ENCODE measurements at regions not wholly inside any gene's neighbourhood (a gene's known extent, or its start where the extent isn't known, plus 50 kb on each side); places are given as distances from the start of the nearest gene placed in this dataset.
A peak's percentile ranks its signal among the peaks of the same experiment; 100 is the strongest.

GRCh38 chr2:207418419-207418818 is 111.3 kb upstream of the CREB1 start:
- ChIA-PET POLR2A (no interaction called here), CTCF (no interaction called here)
- no peaks in the 10 kb centered on the region for H3K4me1 ChIP-seq (ENCODE audit: control extremely low read depth in 1 of 4, control insufficient read depth in 4 of 4, insufficient read depth in 4 of 4, low read length in 3 of 4)
- H3K4me3 ChIP-seq (ENCODE audit: control insufficient read depth in 1 of 7, extremely low read depth in 1 of 7, insufficient read depth in 4 of 7, low read depth in 2 of 7, low read length in 6 of 7): no peak overlapping the region
- no peak overlapping the region for H3K27ac ChIP-seq (ENCODE audit: insufficient read depth in 1 of 2, low read depth in 1 of 2, low read length in 2 of 2, poor library complexity in 1 of 2, severe bottlenecking in 2 of 2)
- H3K9me3 ChIP-seq (ENCODE audit: control extremely low read depth in 1 of 5, control insufficient read depth in 4 of 5, insufficient read depth in 2 of 5, low read depth in 1 of 5, low read length in 4 of 5): peaks cover 0 to 3% (median 0%) of the 10 kb centered on the region in 5 experiments
- no peaks in the 10 kb centered on the region for H3K36me3 ChIP-seq (ENCODE audit: control insufficient read depth in 4 of 4, insufficient read depth in 4 of 4, low read length in 3 of 4)
- WGBS (ENCODE audit: insufficient coverage): 80% methylated on average over 2 of the region's 4 CpGs
- H3K27me3 ChIP-seq (replicated peaks in 2 of 5; ENCODE audit: control insufficient read depth in 4 of 5, insufficient read depth in 5 of 5, low read length in 4 of 5): no peaks in the 10 kb centered on the region
- DNase-seq: no peak

- Histone ChIP-seq H3K27me3 (replicated peaks in 2 of 5; ENCODE audit: control insufficient read depth in 4 of 5, insufficient read depth in 5 of 5, low read length in 4 of 5) (no peaks in the 10 kb centered on the region), H3K4me3 (ENCODE audit: control insufficient read depth in 1 of 7, extremely low read depth in 1 of 7, insufficient read depth in 4 of 7, low read depth in 2 of 7, low read length in 6 of 7) (no peak overlapping the region), H3K36me3 (ENCODE audit: control insufficient read depth in 4 of 4, insufficient read depth in 4 of 4, low read length in 3 of 4) (no peaks in the 10 kb centered on the region), H3K4me1 (ENCODE audit: control extremely low read depth in 1 of 4, control insufficient read depth in 4 of 4, insufficient read depth in 4 of 4, low read length in 3 of 4) (peaks cover 0 to 4% (median 0%) of the 10 kb centered on the region in 4 experiments), H3K27ac (ENCODE audit: insufficient read depth in 1 of 2, low read depth in 1 of 2, low read length in 2 of 2, poor library complexity in 1 of 2, severe bottlenecking in 2 of 2) (no peak overlapping the region), H3K9me3 (ENCODE audit: control extremely low read depth in 1 of 5, control insufficient read depth in 4 of 5, insufficient read depth in 2 of 5, low read depth in 1 of 5, low read length in 4 of 5) (peaks cover 0 to 6% (median 3%) of the 10 kb centered on the region in 5 experiments)
- no peak for DNase-seq
- ChIA-PET CTCF (no interaction called here), POLR2A (no interaction called here)
- WGBS (ENCODE audit: insufficient coverage): no CpG with 5 or more reads among the region's 4 CpGs
Measured at GRCh38 chr2:207419331-207419730, 110.4 kb upstream of the CREB1 start.

- DNase-seq: no peak
- Histone ChIP-seq H3K36me3 (ENCODE audit: control insufficient read depth in 4 of 4, insufficient read depth in 4 of 4, low read length in 3 of 4) (no peaks in the 10 kb centered on the region), H3K9me3 (ENCODE audit: control extremely low read depth in 1 of 5, control insufficient read depth in 4 of 5, insufficient read depth in 2 of 5, low read depth in 1 of 5, low read length in 4 of 5) (peaks cover 0 to 6% (median 3%) of the 10 kb centered on the region in 5 experiments), H3K4me1 (ENCODE audit: control extremely low read depth in 1 of 4, control insufficient read depth in 4 of 4, insufficient read depth in 4 of 4, low read length in 3 of 4) (peaks cover 0 to 8% (median 0%) of the 10 kb centered on the region in 4 experiments), H3K27me3 (replicated peaks in 2 of 5; ENCODE audit: control insufficient read depth in 4 of 5, insufficient read depth in 5 of 5, low read length in 4 of 5) (no peaks in the 10 kb centered on the region), H3K27ac (ENCODE audit: insufficient read depth in 1 of 2, low read depth in 1 of 2, low read length in 2 of 2, poor library complexity in 1 of 2, severe bottlenecking in 2 of 2) (no peak overlapping the region), H3K4me3 (ENCODE audit: control insufficient read depth in 1 of 7, extremely low read depth in 1 of 7, insufficient read depth in 4 of 7, low read depth in 2 of 7, low read length in 6 of 7) (no peak overlapping the region)
- 98% methylated on average over 10 of the region's 12 CpGs for WGBS (ENCODE audit: insufficient coverage)
- ChIA-PET CTCF (no interaction called here), POLR2A (no interaction called here)
Measured at GRCh38 chr2:207421671-207422070, 108.1 kb upstream of the CREB1 start.

- no peak for DNase-seq
- Histone ChIP-seq H3K27me3 (replicated peaks in 2 of 5; ENCODE audit: control insufficient read depth in 4 of 5, insufficient read depth in 5 of 5, low read length in 4 of 5) (no peaks in the 10 kb centered on the region), H3K27ac (ENCODE audit: insufficient read depth in 1 of 2, low read depth in 1 of 2, low read length in 2 of 2, poor library complexity in 1 of 2, severe bottlenecking in 2 of 2) (no peak overlapping the region), H3K4me1 (ENCODE audit: control extremely low read depth in 1 of 4, control insufficient read depth in 4 of 4, insufficient read depth in 4 of 4, low read length in 3 of 4) (peaks cover 0 to 8% (median 0%) of the 10 kb centered on the region in 4 experiments), H3K4me3 (ENCODE audit: control insufficient read depth in 1 of 7, extremely low read depth in 1 of 7, insufficient read depth in 4 of 7, low read depth in 2 of 7, low read length in 6 of 7) (no peak overlapping the region), H3K36me3 (ENCODE audit: control insufficient read depth in 4 of 4, insufficient read depth in 4 of 4, low read length in 3 of 4) (no peaks in the 10 kb centered on the region), H3K9me3 (ENCODE audit: control extremely low read depth in 1 of 5, control insufficient read depth in 4 of 5, insufficient read depth in 2 of 5, low read depth in 1 of 5, low read length in 4 of 5) (peaks cover 0 to 6% (median 3%) of the 10 kb centered on the region in 5 experiments)
- ChIA-PET CTCF (no interaction called here), POLR2A (no interaction called here)
- no CpG with 5 or more reads among the region's 3 CpGs for WGBS (ENCODE audit: insufficient coverage)
Measured at GRCh38 chr2:207422380-207422779, 107.4 kb upstream of the CREB1 start.

GRCh38 chr2:207423886-207424285 is 105.9 kb upstream of the CREB1 start:
- Histone ChIP-seq H3K27me3 (replicated peaks in 2 of 5; ENCODE audit: control insufficient read depth in 4 of 5, insufficient read depth in 5 of 5, low read length in 4 of 5) (no peaks in the 10 kb centered on the region), H3K36me3 (ENCODE audit: control insufficient read depth in 4 of 4, insufficient read depth in 4 of 4, low read length in 3 of 4) (no peaks in the 10 kb centered on the region), H3K4me1 (ENCODE audit: control extremely low read depth in 1 of 4, control insufficient read depth in 4 of 4, insufficient read depth in 4 of 4, low read length in 3 of 4) (peaks cover 0 to 8% (median 0%) of the 10 kb centered on the region in 4 experiments), H3K4me3 (ENCODE audit: control insufficient read depth in 1 of 7, extremely low read depth in 1 of 7, insufficient read depth in 4 of 7, low read depth in 2 of 7, low read length in 6 of 7) (no peak overlapping the region), H3K9me3 (ENCODE audit: control extremely low read depth in 1 of 5, control insufficient read depth in 4 of 5, insufficient read depth in 2 of 5, low read depth in 1 of 5, low read length in 4 of 5) (peaks cover 0 to 6% (median 3%) of the 10 kb centered on the region in 5 experiments), H3K27ac (ENCODE audit: insufficient read depth in 1 of 2, low read depth in 1 of 2, low read length in 2 of 2, poor library complexity in 1 of 2, severe bottlenecking in 2 of 2) (no peak overlapping the region)
- peak; percentile 25 to 83 (median 77) for DNase-seq
- 100% methylated on average over 2 of the region's 3 CpGs for WGBS (ENCODE audit: insufficient coverage)
- ChIA-PET CTCF (interaction anchor here (1.4 to 1.7 kb wide), 2 partner anchors 41 to 281 kb away, joined by 3 to 4 read pairs; no protein-coding TSS in a partner anchor), POLR2A (no interaction called here)

- CTCF ChIA-PET: no interaction called here
- Histone ChIP-seq H3K36me3 (ENCODE audit: control insufficient read depth in 4 of 4, insufficient read depth in 4 of 4, low read length in 3 of 4) (no peaks in the 10 kb centered on the region), H3K27ac (ENCODE audit: insufficient read depth in 1 of 2, low read depth in 1 of 2, low read length in 2 of 2, poor library complexity in 1 of 2, severe bottlenecking in 2 of 2) (no peak overlapping the region), H3K4me3 (ENCODE audit: control insufficient read depth in 1 of 7, extremely low read depth in 1 of 7, insufficient read depth in 4 of 7, low read depth in 2 of 7, low read length in 6 of 7) (no peak overlapping the region), H3K4me1 (ENCODE audit: control extremely low read depth in 1 of 4, control insufficient read depth in 4 of 4, insufficient read depth in 4 of 4, low read length in 3 of 4) (peaks cover 0 to 8% (median 0%) of the 10 kb centered on the region in 4 experiments), H3K9me3 (ENCODE audit: control extremely low read depth in 1 of 5, control insufficient read depth in 4 of 5, insufficient read depth in 2 of 5, low read depth in 1 of 5, low read length in 4 of 5) (peaks cover 0 to 6% (median 0%) of the 10 kb centered on the region in 5 experiments), H3K27me3 (replicated peaks in 2 of 5; ENCODE audit: control insufficient read depth in 4 of 5, insufficient read depth in 5 of 5, low read length in 4 of 5) (no peaks in the 10 kb centered on the region)
- POLR2A ChIA-PET: no interaction called here
- no CpG with 5 or more reads among the region's 2 CpGs for WGBS (ENCODE audit: insufficient coverage)
- no peak for DNase-seq
Measured at GRCh38 chr2:207427986-207428385, 101.8 kb upstream of the CREB1 start.

GRCh38 chr2:207428573-207428972 is 101.2 kb upstream of the CREB1 start:
- no peak overlapping the region for H3K27ac ChIP-seq (ENCODE audit: insufficient read depth in 1 of 2, low read depth in 1 of 2, low read length in 2 of 2, poor library complexity in 1 of 2, severe bottlenecking in 2 of 2)
- no CpG with 5 or more reads among the region's 1 CpG for WGBS (ENCODE audit: insufficient coverage)

More at GRCh38 chr2:207428573-207428972, 101.2 kb upstream of the CREB1 start:
- POLR2A ChIA-PET: no interaction called here
- peaks cover 0 to 5% (median 0%) of the 10 kb centered on the region in 5 experiments for H3K9me3 ChIP-seq (ENCODE audit: control extremely low read depth in 1 of 5, control insufficient read depth in 4 of 5, insufficient read depth in 2 of 5, low read depth in 1 of 5, low read length in 4 of 5)
- no peak overlapping the region for H3K4me3 ChIP-seq (ENCODE audit: control insufficient read depth in 1 of 7, extremely low read depth in 1 of 7, insufficient read depth in 4 of 7, low read depth in 2 of 7, low read length in 6 of 7)
- H3K36me3 ChIP-seq (ENCODE audit: control insufficient read depth in 4 of 4, insufficient read depth in 4 of 4, low read length in 3 of 4): no peaks in the 10 kb centered on the region
- DNase-seq: no peak
- no peaks in the 10 kb centered on the region for H3K27me3 ChIP-seq (replicated peaks in 2 of 5; ENCODE audit: control insufficient read depth in 4 of 5, insufficient read depth in 5 of 5, low read length in 4 of 5)
- H3K4me1 ChIP-seq (ENCODE audit: control extremely low read depth in 1 of 4, control insufficient read depth in 4 of 4, insufficient read depth in 4 of 4, low read length in 3 of 4): peaks cover 0 to 8% (median 0%) of the 10 kb centered on the region in 4 experiments
- CTCF ChIA-PET: no interaction called here

Data from common myeloid progenitor, CD34-positive (primary cell).